Naive B cell (primary cell): ENCODE measurements at regions not wholly inside any gene's neighbourhood (a gene's known extent, or its start where the extent isn't known, plus 50 kb on each side); places are given as distances from the start of the nearest gene placed in this dataset.

ENCODE experiments used
- ATAC-seq, 2 donors: fragments of 150-1000 bp; cut with Tn5 transposase; 2 replicates each; pipeline ENCODE4 v1.10.0; 2021; ENCODE audit warnings: low read depth in 2 of 2, mild to moderate bottlenecking in 2 of 2, moderate library complexity in 2 of 2
- DNase-seq: peaks from one replicate; pipeline ENCODE4 v3.0.0; 2022
- H3K27ac Mint-ChIP-seq, 6 donors: one replicate each; pipeline ENCODE4 v1.8.0; 2020 to 2022; ENCODE audit warnings: mild to moderate bottlenecking in 6 of 6, mixed read lengths in 6 of 6, moderate library complexity in 5 of 6, inconsistent platforms in 2 of 6
- H3K27me3 Mint-ChIP-seq, 3 donors: one replicate each; pipeline ENCODE4 v1.8.0; 2021 to 2022; ENCODE audit warnings: mixed read lengths in 3 of 3, mild to moderate bottlenecking in 1 of 3
- H3K36me3 Mint-ChIP-seq, 2 donors: one replicate each; pipeline ENCODE4 v1.8.0; 2020 to 2022; ENCODE audit warnings: mixed read lengths in 2 of 2, inconsistent platforms in 1 of 2, mild to moderate bottlenecking in 1 of 2
- H3K4me1 Mint-ChIP-seq, 3 donors: one replicate each; pipeline ENCODE4 v1.8.0; 2020 to 2022; ENCODE audit warnings: mixed read lengths in 3 of 3, inconsistent platforms in 1 of 3, mild to moderate bottlenecking in 1 of 3, moderate library complexity in 1 of 3
- H3K4me3 Mint-ChIP-seq, 8 donors: one replicate each; pipeline ENCODE4 v1.8.0; 2020 to 2022; ENCODE audit warnings: mild to moderate bottlenecking in 8 of 8, mixed read lengths in 8 of 8, moderate library complexity in 8 of 8, inconsistent platforms in 2 of 8
- H3K9me3 Mint-ChIP-seq, 7 donors: one replicate each; pipeline ENCODE4 v1.8.0; 2020 to 2022; ENCODE audit warnings: mixed read lengths in 7 of 7, mild to moderate bottlenecking in 5 of 7, inconsistent platforms in 2 of 7, moderate library complexity in 1 of 7

DNA sequence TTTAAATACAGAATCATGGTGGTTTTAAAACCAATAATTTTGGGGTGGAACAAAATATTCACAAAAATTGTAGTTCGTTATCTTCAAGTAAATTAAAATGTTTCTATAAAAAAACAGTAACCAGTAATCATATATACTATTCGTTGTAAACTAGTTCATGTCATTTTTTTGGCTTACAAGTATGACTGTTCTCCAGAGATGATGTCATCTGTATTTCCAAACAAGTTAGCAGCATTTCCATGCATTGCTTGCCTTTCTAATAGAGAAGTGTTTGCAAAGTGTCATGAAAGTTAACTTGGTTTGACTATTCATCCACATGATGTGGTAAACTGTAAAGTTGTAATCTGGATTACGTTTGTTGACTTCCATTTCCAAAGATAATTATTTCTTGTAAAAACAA is 717.9 kb upstream of the ADAMTS16 start:
- Mint-ChIP-seq H3K27me3 (no peaks in the 10 kb centered on the region), H3K4me3 (no peak overlapping the region), H3K9me3 (peaks cover 0 to 9% (median 3%) of the 10 kb centered on the region in 7 donors), H3K27ac (no peak overlapping the region), H3K36me3 (no peaks in the 10 kb centered on the region), H3K4me1 (no peaks in the 10 kb centered on the region)
- DNase-seq (no peak), ATAC-seq (no peak)

DNA sequence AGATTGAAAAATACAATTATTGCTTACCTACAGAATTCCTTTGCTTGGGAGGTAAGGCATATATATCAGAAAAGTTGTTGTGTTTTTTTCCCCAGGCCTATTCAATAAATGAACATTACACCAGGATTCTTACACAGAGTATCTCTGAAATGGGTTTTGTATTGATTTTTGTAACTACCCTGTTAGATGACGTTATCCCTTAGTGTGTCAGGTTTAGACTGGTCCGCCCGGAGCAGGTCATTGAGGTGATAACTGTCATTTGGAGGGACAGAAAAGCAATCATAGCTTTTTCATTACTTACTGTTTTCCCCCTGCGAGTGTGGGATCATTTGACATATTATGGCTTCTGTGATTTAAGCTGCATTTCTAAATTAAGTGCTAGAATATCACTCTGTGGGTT is 715.2 kb upstream of the ADAMTS16 start:
- DNase-seq (no peak), ATAC-seq (no peak)
- Mint-ChIP-seq H3K27me3 (no peaks in the 10 kb centered on the region), H3K9me3 (peaks cover 0 to 11% (median 5%) of the 10 kb centered on the region in 7 donors), H3K27ac (no peak overlapping the region), H3K4me3 (no peak overlapping the region), H3K4me1 (no peaks in the 10 kb centered on the region), H3K36me3 (no peaks in the 10 kb centered on the region)

DNA sequence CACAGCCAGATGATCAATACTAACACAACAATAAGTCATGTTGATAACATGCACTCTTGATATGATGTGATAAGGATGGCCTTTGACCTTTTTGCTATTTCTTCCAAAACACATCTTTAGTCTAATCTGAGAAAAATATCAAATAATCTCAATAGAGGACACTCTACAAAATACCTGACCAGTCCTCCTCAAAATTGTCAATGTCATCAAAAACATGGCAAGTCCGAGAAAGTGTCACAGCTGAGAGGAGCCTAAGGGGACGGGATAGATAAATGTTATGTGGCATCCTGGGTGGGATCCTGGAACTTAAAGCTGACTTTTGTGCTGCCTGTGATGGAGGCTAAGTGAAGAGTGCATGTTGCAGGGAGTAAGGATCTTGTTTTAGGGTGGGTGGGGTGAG is 699.6 kb upstream of the ADAMTS16 start:
- H3K27ac Mint-ChIP-seq, result no peak overlapping the region
- no peaks in the 10 kb centered on the region for H3K4me1 Mint-ChIP-seq
- ATAC-seq, result no peak

DNA sequence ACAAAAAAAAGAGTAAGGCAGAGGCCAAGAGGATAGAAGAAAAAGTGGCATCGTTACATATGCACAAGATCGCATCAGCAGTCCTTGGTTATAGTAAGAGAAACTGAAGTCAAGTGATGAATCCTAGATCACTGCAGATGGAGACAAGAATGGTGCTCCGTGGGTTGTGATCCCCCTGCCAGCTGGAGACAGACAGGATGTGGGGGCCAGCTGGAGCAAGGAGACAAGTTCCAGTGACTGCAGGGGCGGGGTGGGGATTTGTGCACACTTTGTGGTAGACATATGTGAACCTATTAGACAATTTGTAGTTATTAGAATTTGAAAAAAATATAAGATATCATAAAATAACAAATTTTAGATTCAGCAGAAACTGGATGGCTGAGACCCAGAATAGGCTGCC is 697.9 kb upstream of the ADAMTS16 start:
- no peaks in the 10 kb centered on the region for H3K4me1 Mint-ChIP-seq
- ATAC-seq (no peak), DNase-seq (no peak)
- no peak overlapping the region for H3K27ac Mint-ChIP-seq
- peaks cover 11 to 36% (median 17%) of the 10 kb centered on the region in 7 donors for H3K9me3 Mint-ChIP-seq
- no peaks in the 10 kb centered on the region for H3K27me3 Mint-ChIP-seq
- H3K36me3 Mint-ChIP-seq, result peaks cover 0 to 9% of the 10 kb centered on the region in 2 donors
- no peak overlapping the region for H3K4me3 Mint-ChIP-seq

More for the DNA sequence above, 699.6 kb upstream of the ADAMTS16 start:
- no peak for DNase-seq
- Mint-ChIP-seq H3K4me3 (no peak overlapping the region), H3K9me3 (peaks cover 6 to 20% (median 12%) of the 10 kb centered on the region in 7 donors), H3K27me3 (no peaks in the 10 kb centered on the region), H3K36me3 (no peaks in the 10 kb centered on the region)

DNA sequence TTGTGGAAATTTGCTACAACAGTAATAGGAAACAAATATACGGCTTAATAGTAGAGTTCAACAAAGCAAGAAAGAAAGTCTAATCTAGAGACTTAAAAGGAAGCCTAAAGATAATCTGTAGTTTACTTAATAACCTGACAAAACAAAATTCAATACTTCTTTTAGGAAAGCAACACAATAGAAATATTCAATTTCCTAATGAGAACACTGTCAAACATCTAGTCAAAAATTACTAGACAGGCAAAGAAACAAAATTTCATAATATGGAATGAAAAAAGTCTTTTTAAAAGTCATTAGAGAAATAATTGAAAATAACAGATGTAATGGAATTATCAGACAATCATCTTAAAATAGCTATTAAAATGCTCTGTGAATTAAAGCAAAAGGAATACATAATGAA is 692.5 kb upstream of the ADAMTS16 start:
- ATAC-seq (no peak), DNase-seq (no peak)
- Mint-ChIP-seq H3K27ac (no peak overlapping the region), H3K27me3 (no peaks in the 10 kb centered on the region), H3K9me3 (peaks cover 11 to 30% (median 18%) of the 10 kb centered on the region in 7 donors), H3K4me1 (no peaks in the 10 kb centered on the region), H3K4me3 (no peak overlapping the region), H3K36me3 (peaks cover 0 to 11% of the 10 kb centered on the region in 2 donors)

DNA sequence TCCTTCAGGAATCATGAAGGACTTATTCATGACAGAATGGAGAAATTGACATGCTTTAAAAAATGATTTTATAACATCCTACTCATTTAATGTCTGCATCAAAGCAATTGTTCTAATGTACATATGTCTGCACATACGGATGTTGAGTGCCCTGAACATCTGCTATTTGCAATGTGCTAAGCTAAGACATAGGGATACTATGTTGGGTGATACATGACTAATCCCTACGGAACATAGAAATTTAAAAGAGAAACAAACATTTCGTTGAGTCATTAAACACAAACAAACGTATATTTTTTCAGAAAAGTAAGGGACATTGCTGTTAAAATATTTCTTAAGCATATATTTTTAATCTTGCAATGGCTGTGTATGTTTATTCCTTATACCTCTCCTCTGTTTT is 686.5 kb upstream of the ADAMTS16 start:
- no peaks in the 10 kb centered on the region for H3K4me1 Mint-ChIP-seq
- ATAC-seq, result no peak

DNA sequence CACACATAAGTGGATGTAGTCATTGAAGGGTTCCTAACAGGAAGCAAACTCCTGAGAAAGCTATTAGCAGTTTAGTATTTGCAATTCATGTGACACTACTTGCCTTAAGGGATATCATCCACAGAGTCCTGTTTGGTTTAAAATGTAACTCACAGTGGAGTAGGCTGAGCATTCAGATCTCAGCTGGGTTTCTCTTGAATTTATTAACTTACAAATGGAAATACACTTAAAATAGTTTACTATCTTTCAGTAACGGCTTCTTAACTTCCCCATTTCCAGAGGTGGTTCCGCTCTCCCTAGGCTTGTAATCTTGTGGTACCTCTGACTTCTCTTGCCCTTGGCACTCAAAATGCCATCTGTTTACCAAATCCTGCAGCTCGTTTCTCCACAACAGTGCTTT is 660.7 kb upstream of the ADAMTS16 start:
- H3K4me3 Mint-ChIP-seq, result no peak overlapping the region
- H3K27me3 Mint-ChIP-seq, result no peaks in the 10 kb centered on the region
- no peaks in the 10 kb centered on the region for H3K4me1 Mint-ChIP-seq
- peaks cover 4 to 27% (median 8%) of the 10 kb centered on the region in 7 donors for H3K9me3 Mint-ChIP-seq
- H3K27ac Mint-ChIP-seq, result no peak overlapping the region
- H3K36me3 Mint-ChIP-seq, result no peaks in the 10 kb centered on the region
- ATAC-seq (no peak), DNase-seq (no peak)

More for the DNA sequence above, 686.5 kb upstream of the ADAMTS16 start:
- H3K27me3 Mint-ChIP-seq, result no peaks in the 10 kb centered on the region
- H3K27ac Mint-ChIP-seq, result no peak overlapping the region
- peaks cover 0 to 8% (median 3%) of the 10 kb centered on the region in 7 donors for H3K9me3 Mint-ChIP-seq
- H3K4me3 Mint-ChIP-seq, result no peak overlapping the region
- no peaks in the 10 kb centered on the region for H3K36me3 Mint-ChIP-seq
- no peak for DNase-seq

DNA sequence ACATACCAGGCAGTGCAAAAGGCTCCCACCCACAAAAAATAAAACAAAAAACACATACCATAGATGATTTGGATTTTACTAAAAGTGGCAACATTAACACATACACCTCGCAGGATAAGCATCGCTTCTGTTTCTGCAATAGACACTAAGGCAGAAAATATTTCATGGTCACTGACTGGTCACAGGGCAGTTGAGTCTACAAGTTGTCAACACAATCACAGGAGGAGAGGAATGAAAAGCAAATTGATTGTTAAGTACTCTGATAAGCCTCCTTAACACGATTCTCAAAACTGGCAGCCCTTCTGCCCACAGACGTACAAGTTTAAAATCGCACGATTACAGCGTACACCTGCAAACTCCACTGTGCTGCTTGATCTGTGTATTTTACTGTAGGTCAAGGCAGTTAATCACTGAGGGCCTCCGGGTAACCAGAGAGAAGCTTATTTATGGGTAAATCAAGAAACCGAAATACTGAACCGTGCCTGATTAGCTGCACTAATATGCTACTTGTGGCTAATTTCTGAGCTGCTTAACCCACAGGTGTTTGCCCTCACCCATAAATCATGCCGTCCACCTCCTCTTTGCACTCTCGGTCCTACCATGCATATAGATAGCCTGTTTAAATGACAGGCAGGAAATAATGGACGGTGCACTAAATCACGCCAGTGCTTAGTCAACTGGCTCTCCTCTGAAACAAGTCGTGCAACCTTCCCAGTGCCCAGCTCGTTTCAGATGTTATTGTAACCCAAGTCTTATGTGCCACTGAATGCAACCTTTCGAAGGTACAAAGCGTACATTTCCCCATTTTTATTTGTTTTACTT is 659.4 kb upstream of the ADAMTS16 start:
- Mint-ChIP-seq H3K27ac (no peak overlapping the region), H3K9me3 (peaks cover 4 to 27% (median 5%) of the 10 kb centered on the region in 7 donors), H3K27me3 (no peaks in the 10 kb centered on the region), H3K4me1 (no peaks in the 10 kb centered on the region), H3K4me3 (no peak overlapping the region), H3K36me3 (no peaks in the 10 kb centered on the region)
- ATAC-seq, result no peak
- DNase-seq, result no peak

DNA sequence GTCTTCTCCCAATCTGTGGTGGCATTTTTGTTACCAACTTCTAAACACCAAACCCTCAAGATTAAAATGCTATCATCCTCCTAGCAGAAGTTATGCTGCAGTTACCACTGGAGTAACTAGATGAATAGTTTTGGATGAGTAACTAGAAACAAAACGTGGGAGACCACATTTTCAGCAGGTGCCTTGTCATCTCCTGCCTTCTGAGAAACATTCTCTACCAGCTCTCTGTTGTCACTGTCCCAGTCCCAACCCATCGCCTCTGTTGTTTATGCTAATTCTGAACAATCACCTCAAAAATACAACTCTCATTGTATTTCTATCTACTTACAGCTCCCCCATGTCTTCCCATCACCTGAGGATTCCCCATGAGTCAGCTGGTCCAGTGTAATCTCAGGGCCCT is 652.5 kb upstream of the ADAMTS16 start:
- no peaks in the 10 kb centered on the region for H3K4me1 Mint-ChIP-seq
- no peaks in the 10 kb centered on the region for H3K27me3 Mint-ChIP-seq
- H3K27ac Mint-ChIP-seq, result no peak overlapping the region
- ATAC-seq (no peak), DNase-seq (no peak)
- no peaks in the 10 kb centered on the region for H3K36me3 Mint-ChIP-seq
- no peak overlapping the region for H3K4me3 Mint-ChIP-seq
- H3K9me3 Mint-ChIP-seq, result peaks cover 5 to 10% (median 7%) of the 10 kb centered on the region in 7 donors

DNA sequence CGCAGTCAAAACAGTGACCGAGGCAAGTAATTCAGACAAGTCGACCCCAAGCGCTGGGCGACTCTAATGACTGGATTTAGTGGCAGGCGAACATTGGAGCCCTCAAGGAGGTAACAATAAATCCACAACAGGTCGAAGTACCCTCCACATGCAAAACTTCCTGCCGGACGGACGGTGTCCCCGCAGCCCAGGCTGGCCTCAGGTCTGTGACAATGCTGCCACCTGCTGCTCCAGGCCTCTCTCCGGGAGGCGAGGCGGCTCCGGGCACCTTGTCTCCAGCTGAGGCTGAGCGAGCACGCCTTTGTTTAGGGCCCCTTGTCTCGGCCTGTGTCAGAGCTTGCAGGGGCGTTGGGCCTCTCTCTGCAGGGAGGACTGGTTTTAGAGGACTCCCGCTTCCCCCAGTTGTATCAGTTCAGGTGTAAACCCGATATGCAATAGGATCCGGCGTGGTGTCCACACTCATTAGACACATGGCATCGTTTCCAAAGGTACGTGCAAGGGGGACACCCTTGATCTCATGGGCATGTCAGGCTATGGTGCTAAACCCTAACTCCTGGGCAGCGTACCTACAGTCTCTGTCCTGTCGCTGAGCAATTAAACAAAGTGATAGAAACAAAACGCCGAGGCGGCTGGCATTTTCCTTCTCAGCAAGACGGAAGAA is 628.0 kb upstream of the ADAMTS16 start:
- peaks cover 0 to 15% (median 10%) of the 10 kb centered on the region in 3 donors for H3K27me3 Mint-ChIP-seq
- no peak for ATAC-seq

DNA sequence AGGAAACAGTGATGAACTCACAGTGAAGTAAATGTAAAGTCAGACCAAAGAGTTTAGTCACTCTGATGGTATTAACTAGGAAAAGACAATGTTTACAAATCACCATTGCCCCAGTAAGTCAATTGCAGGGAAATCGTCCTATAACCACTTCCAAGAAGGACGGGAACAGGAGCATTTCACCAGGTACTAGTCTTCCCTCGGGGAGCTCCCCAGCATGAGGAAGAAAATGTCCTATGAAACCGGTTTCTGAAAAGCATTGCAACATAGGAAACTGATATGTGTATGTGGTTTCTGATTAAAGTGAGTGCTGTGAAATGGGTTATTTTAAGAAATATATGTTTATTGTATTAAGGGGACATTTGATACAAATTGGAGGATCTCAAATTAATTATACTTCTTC is 626.7 kb upstream of the ADAMTS16 start:
- peaks cover 0 to 15% (median 10%) of the 10 kb centered on the region in 3 donors for H3K27me3 Mint-ChIP-seq
- DNase-seq, result no peak
- no peak overlapping the region for H3K4me3 Mint-ChIP-seq
- H3K27ac Mint-ChIP-seq, result no peak overlapping the region
- peaks cover 0 to 8% (median 0%) of the 10 kb centered on the region in 7 donors for H3K9me3 Mint-ChIP-seq
- no peaks in the 10 kb centered on the region for H3K4me1 Mint-ChIP-seq
- H3K36me3 Mint-ChIP-seq, result no peaks in the 10 kb centered on the region
- no peak for ATAC-seq

More for the DNA sequence above, 628.0 kb upstream of the ADAMTS16 start:
- no peak overlapping the region for H3K4me3 Mint-ChIP-seq
- DNase-seq, result no peak
- peaks cover 0 to 8% (median 0%) of the 10 kb centered on the region in 7 donors for H3K9me3 Mint-ChIP-seq
- H3K36me3 Mint-ChIP-seq, result no peaks in the 10 kb centered on the region
- H3K4me1 Mint-ChIP-seq, result no peaks in the 10 kb centered on the region
- H3K27ac Mint-ChIP-seq, result no peak overlapping the region

DNA sequence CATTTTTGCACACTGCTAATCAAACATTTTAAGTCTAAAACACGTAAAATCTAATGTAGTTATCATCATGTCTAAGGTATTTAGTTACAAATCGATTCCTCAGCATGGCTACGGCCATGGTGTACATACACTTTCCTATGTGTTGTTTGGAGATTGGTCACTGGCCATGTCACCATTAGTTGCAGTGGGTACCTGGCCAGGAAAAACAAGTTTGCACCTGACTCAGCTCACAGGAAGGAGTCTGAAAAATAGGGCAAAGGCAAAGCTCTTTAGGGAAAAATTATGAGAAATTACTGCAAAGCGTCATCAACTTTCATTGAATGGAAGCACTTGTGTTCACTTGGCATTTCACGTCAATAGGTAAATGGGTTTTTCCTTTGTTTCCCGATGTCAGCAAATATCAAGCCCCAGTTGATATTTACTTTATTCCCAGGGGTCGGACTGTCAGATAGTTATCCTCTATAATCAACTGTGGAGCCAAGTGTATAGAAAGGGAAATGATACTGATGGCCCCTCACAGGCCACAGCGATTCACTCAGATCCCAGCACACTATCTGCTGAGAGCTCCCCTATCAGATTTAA is 626.0 kb upstream of the ADAMTS16 start:
- DNase-seq, result no peak
- Mint-ChIP-seq H3K9me3 (peaks cover 0 to 8% (median 0%) of the 10 kb centered on the region in 7 donors), H3K27me3 (peaks cover 0 to 15% (median 10%) of the 10 kb centered on the region in 3 donors), H3K4me1 (no peaks in the 10 kb centered on the region), H3K4me3 (no peak overlapping the region), H3K27ac (no peak overlapping the region), H3K36me3 (no peaks in the 10 kb centered on the region)
- ATAC-seq, result no peak

DNA sequence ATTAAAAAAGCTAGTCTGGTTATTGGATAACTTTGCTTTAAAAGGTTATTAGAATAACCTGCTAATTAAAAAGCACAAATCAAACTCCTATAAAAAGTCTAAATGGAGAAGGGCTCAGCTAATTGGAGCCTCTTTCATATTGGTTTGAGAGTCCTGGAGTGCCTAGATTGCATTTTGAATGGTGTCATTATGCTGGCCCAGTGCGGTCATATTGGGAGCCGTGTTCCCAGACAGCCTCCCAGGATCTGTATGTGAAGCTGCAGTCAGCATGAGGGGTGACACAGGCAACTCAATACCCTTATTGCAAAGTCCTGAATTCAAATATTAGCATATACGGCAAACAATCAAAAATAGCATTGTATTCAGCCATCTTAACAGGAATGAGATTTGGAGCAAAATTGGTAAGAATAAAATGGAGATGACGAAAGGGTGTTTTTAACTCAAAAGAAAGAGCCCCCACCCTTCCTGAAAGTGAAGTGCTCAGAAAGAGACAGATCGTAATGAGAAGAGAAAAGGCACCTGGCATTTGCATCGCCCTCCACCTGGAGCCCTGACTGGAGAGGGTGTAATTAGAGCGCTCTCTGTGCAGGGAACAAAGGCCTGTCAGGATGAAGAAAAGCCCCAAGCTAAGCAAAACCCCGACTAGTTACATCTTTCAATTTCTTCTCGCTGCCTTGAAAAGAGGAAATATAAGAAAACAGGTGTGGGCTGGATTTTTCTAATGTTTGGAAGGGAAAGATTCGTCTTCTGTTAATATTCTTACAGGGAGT is 621.0 kb upstream of the ADAMTS16 start:
- no peak overlapping the region for H3K4me3 Mint-ChIP-seq
- H3K27ac Mint-ChIP-seq, result no peak overlapping the region
- no peaks in the 10 kb centered on the region for H3K36me3 Mint-ChIP-seq
- peaks cover 0 to 12% (median 2%) of the 10 kb centered on the region in 7 donors for H3K9me3 Mint-ChIP-seq
- H3K27me3 Mint-ChIP-seq, result peaks cover 0 to 6% (median 6%) of the 10 kb centered on the region in 3 donors
- ATAC-seq (no peak), DNase-seq (no peak)
- no peaks in the 10 kb centered on the region for H3K4me1 Mint-ChIP-seq
